ENCODE measurements at regions not wholly inside any gene's neighbourhood (a gene's known extent, or its start where the extent isn't known, plus 50 kb on each side); places are given as distances from the start of the nearest gene placed in this dataset.

- H3K79me2 ChIP-seq (ENCODE audit: insufficient read depth, low read depth), result no peaks in the 10 kb centered on the region
- no peak overlapping the region for H3K27ac ChIP-seq
- no peaks in the 10 kb centered on the region for H3K36me3 ChIP-seq (ENCODE audit: insufficient read depth)
- H3K4me1 ChIP-seq (ENCODE audit: low read depth, poor library complexity, severe bottlenecking), result no peaks in the 10 kb centered on the region
- TF ChIP-seq CTCF (conservative IDR thresholded peaks at IDR 0.05; ENCODE audit: low read depth, low read length), result no peak
- no peak overlapping the region for H3K4me2 ChIP-seq
- H3K9ac ChIP-seq, result no peak overlapping the region
- H3K4me3 ChIP-seq (IDR thresholded peaks at IDR 0.05; ENCODE audit: insufficient read depth, low read depth, low read length), result no peak overlapping the region
- H4K20me1 ChIP-seq (ENCODE audit: insufficient read depth), result no peaks in the 10 kb centered on the region
- H2AFZ ChIP-seq (ENCODE audit: low read depth), result no peak overlapping the region
- H3K27me3 ChIP-seq (ENCODE audit: insufficient read depth, low read depth), result no peaks in the 10 kb centered on the region
Measured at GRCh38 chr1:228903434-228904071, 168.3 kb downstream of the RHOU start.

- no peak for TF ChIP-seq CTCF (conservative IDR thresholded peaks at IDR 0.05; ENCODE audit: low read depth, low read length)
- H3K4me1 ChIP-seq (ENCODE audit: low read depth, poor library complexity, severe bottlenecking), result no peaks in the 10 kb centered on the region
- no peak overlapping the region for H3K27ac ChIP-seq
- H3K4me2 ChIP-seq, result no peak overlapping the region
- H4K20me1 ChIP-seq (ENCODE audit: insufficient read depth), result no peaks in the 10 kb centered on the region
- H3K36me3 ChIP-seq (ENCODE audit: insufficient read depth), result no peaks in the 10 kb centered on the region
- no peak overlapping the region for H3K9ac ChIP-seq
- H2AFZ ChIP-seq (ENCODE audit: low read depth), result no peak overlapping the region
- H3K4me3 ChIP-seq (IDR thresholded peaks at IDR 0.05; ENCODE audit: insufficient read depth, low read depth, low read length), result no peak overlapping the region
- H3K27me3 ChIP-seq (ENCODE audit: insufficient read depth, low read depth), result no peaks in the 10 kb centered on the region
- no peaks in the 10 kb centered on the region for H3K79me2 ChIP-seq (ENCODE audit: insufficient read depth, low read depth)
Measured at GRCh38 chr1:228904222-228904621, 168.9 kb downstream of the RHOU start.

GRCh38 chr1:228905701-228906101, 170.4 kb downstream of the RHOU start:
- Histone ChIP-seq H3K36me3 (ENCODE audit: insufficient read depth) (no peaks in the 10 kb centered on the region), H3K27me3 (ENCODE audit: insufficient read depth, low read depth) (no peaks in the 10 kb centered on the region), H3K4me3 (IDR thresholded peaks at IDR 0.05; ENCODE audit: insufficient read depth, low read depth, low read length) (no peak overlapping the region), H3K4me1 (ENCODE audit: low read depth, poor library complexity, severe bottlenecking) (no peaks in the 10 kb centered on the region), H3K27ac (no peak overlapping the region), H3K9ac (no peak overlapping the region), H3K4me2 (no peak overlapping the region), H2AFZ (ENCODE audit: low read depth) (no peak overlapping the region), H4K20me1 (ENCODE audit: insufficient read depth) (no peaks in the 10 kb centered on the region), H3K79me2 (ENCODE audit: insufficient read depth, low read depth) (no peaks in the 10 kb centered on the region)
- no peak for TF ChIP-seq CTCF (conservative IDR thresholded peaks at IDR 0.05; ENCODE audit: low read depth, low read length)

GRCh38 chr1:228906223-228906860, 171.1 kb downstream of the RHOU start:
- no peak overlapping the region for H2AFZ ChIP-seq (ENCODE audit: low read depth)
- TF ChIP-seq CTCF (conservative IDR thresholded peaks at IDR 0.05; ENCODE audit: low read depth, low read length), result no peak
- no peaks in the 10 kb centered on the region for H3K4me1 ChIP-seq (ENCODE audit: low read depth, poor library complexity, severe bottlenecking)
- H3K79me2 ChIP-seq (ENCODE audit: insufficient read depth, low read depth), result no peaks in the 10 kb centered on the region
- H3K9ac ChIP-seq, result no peak overlapping the region
- no peak overlapping the region for H3K4me2 ChIP-seq
- H4K20me1 ChIP-seq (ENCODE audit: insufficient read depth), result no peaks in the 10 kb centered on the region
- no peak overlapping the region for H3K27ac ChIP-seq
- H3K27me3 ChIP-seq (ENCODE audit: insufficient read depth, low read depth), result no peaks in the 10 kb centered on the region
- H3K36me3 ChIP-seq (ENCODE audit: insufficient read depth), result no peaks in the 10 kb centered on the region
- no peak overlapping the region for H3K4me3 ChIP-seq (IDR thresholded peaks at IDR 0.05; ENCODE audit: insufficient read depth, low read depth, low read length)
